GM23338 (cell line): ENCODE measurements at regions not wholly inside any gene's neighbourhood (a gene's known extent, or its start where the extent isn't known, plus 50 kb on each side); places are given as distances from the start of the nearest gene placed in this dataset.

ENCODE experiments used
- CREB1 ChIP-seq: fragments of 250-450 bp; sonication (Bioruptor Pico); IDR thresholded peaks from 2 replicates; pipeline ENCODE4 v1.5.0; 2020; ENCODE audit warnings: low read depth, mild to moderate bottlenecking, moderate library complexity
- CTCF ChIP-seq, 2 experiments: fragments of 200-600 bp in 1 of 2; sonication (generic) in 1 of 2; conservative IDR thresholded peaks; 2 replicates each; pipeline versions ENCODE4 v1.5.1 to v1.6.1; 2016 to 2017; ENCODE audit warnings: antibody characterized with exemption in 2 of 2, low read depth in 2 of 2, mild to moderate bottlenecking in 2 of 2, moderate library complexity in 1 of 2
- EZH2 ChIP-seq: fragments of 200-600 bp; sonication (generic); IDR thresholded peaks from one replicate; pipeline ENCODE4 v1.8.0; 2017; ENCODE audit warnings: antibody characterized with exemption, mild to moderate bottlenecking, low read depth; ENCODE audit not compliant: unreplicated experiment
- EZH2phosphoT487 ChIP-seq: fragments of 200-600 bp; sonication (generic); IDR thresholded peaks from one replicate; pipeline ENCODE4 v1.8.1; 2018; ENCODE audit warnings: antibody characterized with exemption; ENCODE audit not compliant: unreplicated experiment
- JUNB ChIP-seq: IDR thresholded peaks from one replicate; pipeline ENCODE4 v1.6.1; 2016; ENCODE audit warnings: antibody characterized with exemption; ENCODE audit not compliant: unreplicated experiment
- POLR2AphosphoS5 ChIP-seq: IDR thresholded peaks from 2 replicates; pipeline ENCODE4 v1.6.1; 2016; ENCODE audit warnings: antibody characterized with exemption, low read depth
- REST ChIP-seq: IDR thresholded peaks from one replicate; pipeline ENCODE4 v1.6.1; 2018; ENCODE audit warnings: antibody characterized with exemption; ENCODE audit not compliant: unreplicated experiment

GRCh38 chr11:21768388-21768787, 424.5 kb upstream of the ANO5 start:
- TF ChIP-seq CTCF (conservative IDR thresholded peaks at IDR 0.05; ENCODE audit: low read depth in 2 of 2) (no peak), EZH2phosphoT487 (no peak), REST (no peak), CREB1 (no peak), POLR2AphosphoS5 (no peak), EZH2 (no peak), JUNB (no peak)
